ENCODE measurements at regions not wholly inside any gene's neighbourhood (a gene's known extent, or its start where the extent isn't known, plus 50 kb on each side); places are given as distances from the start of the nearest gene placed in this dataset.

- no peak overlapping the region for H3K9ac ChIP-seq (ENCODE audit: low read length)
- no peak overlapping the region for H3K4me3 ChIP-seq (ENCODE audit: insufficient read depth, low read length, poor library complexity, severe bottlenecking)
- H3K36me3 ChIP-seq (ENCODE audit: low read length), result no peaks in the 10 kb centered on the region
- no peaks in the 10 kb centered on the region for H4K20me1 ChIP-seq (ENCODE audit: low read depth, low read length)
- no peak overlapping the region for H3K27ac ChIP-seq (ENCODE audit: low read depth, low read length)
- no peak overlapping the region for H3K4me2 ChIP-seq (ENCODE audit: low read depth, low read length, poor library complexity, severe bottlenecking)
- no peaks in the 10 kb centered on the region for H3F3A ChIP-seq (ENCODE audit: insufficient read depth)
- TF ChIP-seq CTCF (IDR thresholded peaks at IDR 0.05; ENCODE audit: insufficient read depth, low read length, poor library complexity, severe bottlenecking), result no peak
- TF ChIP-seq EZH2phosphoT487 (conservative IDR thresholded peaks at IDR 0.05; ENCODE audit: low read length), result no peak
- no peak overlapping the region for H2AFZ ChIP-seq (ENCODE audit: low read depth, low read length, severe bottlenecking)
- no peaks in the 10 kb centered on the region for H3K9me3 ChIP-seq (ENCODE audit: insufficient read depth, low read length)
- no peaks in the 10 kb centered on the region for H3K9me2 ChIP-seq (replicated peaks; ENCODE audit: insufficient read depth, low read length)
- no peaks in the 10 kb centered on the region for H3K27me3 ChIP-seq (ENCODE audit: low read length)
- no peaks in the 10 kb centered on the region for H3K79me2 ChIP-seq (ENCODE audit: insufficient read depth, low read length)
These were observed 85.1 kb upstream of the LCORL start for GRCh38 chr4:18106620-18107019.

- H3K27me3 ChIP-seq (ENCODE audit: low read length), result no peaks in the 10 kb centered on the region
- H3K9me2 ChIP-seq (replicated peaks; ENCODE audit: insufficient read depth, low read length), result no peaks in the 10 kb centered on the region
- H3K36me3 ChIP-seq (ENCODE audit: low read length), result no peaks in the 10 kb centered on the region
- H3K4me2 ChIP-seq (ENCODE audit: low read depth, low read length, poor library complexity, severe bottlenecking), result no peak overlapping the region
- H2AFZ ChIP-seq (ENCODE audit: low read depth, low read length, severe bottlenecking), result no peak overlapping the region
- no peaks in the 10 kb centered on the region for H4K20me1 ChIP-seq (ENCODE audit: low read depth, low read length)
- no peaks in the 10 kb centered on the region for H3K9me3 ChIP-seq (ENCODE audit: insufficient read depth, low read length)
- no peak overlapping the region for H3K27ac ChIP-seq (ENCODE audit: low read depth, low read length)
- no peaks in the 10 kb centered on the region for H3K79me2 ChIP-seq (ENCODE audit: insufficient read depth, low read length)
- H3K9ac ChIP-seq (ENCODE audit: low read length), result no peak overlapping the region
- no peaks in the 10 kb centered on the region for H3F3A ChIP-seq (ENCODE audit: insufficient read depth)
- H3K4me3 ChIP-seq (ENCODE audit: insufficient read depth, low read length, poor library complexity, severe bottlenecking), result no peak overlapping the region
- TF ChIP-seq CTCF (IDR thresholded peaks at IDR 0.05; ENCODE audit: insufficient read depth, low read length, poor library complexity, severe bottlenecking) (no peak), EZH2phosphoT487 (conservative IDR thresholded peaks at IDR 0.05; ENCODE audit: low read length) (no peak)
These were observed 83.8 kb upstream of the LCORL start for GRCh38 chr4:18105030-18106011.

GRCh38 chr4:18103876-18104605 is 82.5 kb upstream of the LCORL start:
- Histone ChIP-seq H3K9me3 (ENCODE audit: insufficient read depth, low read length) (no peaks in the 10 kb centered on the region), H3K9ac (ENCODE audit: low read length) (no peak overlapping the region), H3F3A (ENCODE audit: insufficient read depth) (no peaks in the 10 kb centered on the region), H3K27ac (ENCODE audit: low read depth, low read length) (no peak overlapping the region), H3K4me2 (ENCODE audit: low read depth, low read length, poor library complexity, severe bottlenecking) (no peak overlapping the region), H2AFZ (ENCODE audit: low read depth, low read length, severe bottlenecking) (no peak overlapping the region), H3K27me3 (ENCODE audit: low read length) (no peaks in the 10 kb centered on the region), H3K79me2 (ENCODE audit: insufficient read depth, low read length) (no peaks in the 10 kb centered on the region), H3K4me3 (ENCODE audit: insufficient read depth, low read length, poor library complexity, severe bottlenecking) (no peak overlapping the region), H3K9me2 (replicated peaks; ENCODE audit: insufficient read depth, low read length) (no peaks in the 10 kb centered on the region), H4K20me1 (ENCODE audit: low read depth, low read length) (no peaks in the 10 kb centered on the region), H3K36me3 (ENCODE audit: low read length) (no peaks in the 10 kb centered on the region)
- TF ChIP-seq EZH2phosphoT487 (conservative IDR thresholded peaks at IDR 0.05; ENCODE audit: low read length) (no peak), CTCF (IDR thresholded peaks at IDR 0.05; ENCODE audit: insufficient read depth, low read length, poor library complexity, severe bottlenecking) (no peak)

Measured in SU-DHL-6 (cell line).